COLO668 (cell line): ENCODE measurements at regions not wholly inside any gene's neighbourhood (a gene's known extent, or its start where the extent isn't known, plus 50 kb on each side); places are given as distances from the start of the nearest gene placed in this dataset.
"Not testable (repeated sequence)": the region's sequence is repeated elsewhere in the genome, so short reads cannot be mapped to it uniquely, and the experiment has no call there.

Experiments
- DNase-seq: peaks from one replicate; lab custom pipeline; 2025; ENCODE audit not compliant: unreplicated experiment; lab: John Stamatoyannopoulos, UW

DNA sequence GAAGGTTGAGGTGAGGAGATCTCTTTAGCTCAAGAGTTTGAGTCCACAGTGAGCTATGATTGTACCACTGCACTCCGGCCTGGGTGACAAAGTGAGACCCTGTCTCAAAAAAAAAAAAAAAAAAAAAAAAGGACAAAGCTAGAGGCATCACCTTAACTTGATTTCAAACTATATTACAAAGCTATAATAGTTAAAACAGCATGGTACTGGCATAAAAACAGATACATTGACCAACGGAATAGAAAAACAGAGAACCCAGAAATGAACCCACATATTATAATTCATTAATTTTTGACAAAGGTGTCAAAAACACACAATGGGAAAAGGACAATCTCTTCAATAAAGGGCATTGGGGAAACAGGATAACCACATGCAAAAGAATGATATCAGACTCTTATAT lies 50.8 kb upstream of the MBOAT1 start:
- DNase-seq: no peak

DNA sequence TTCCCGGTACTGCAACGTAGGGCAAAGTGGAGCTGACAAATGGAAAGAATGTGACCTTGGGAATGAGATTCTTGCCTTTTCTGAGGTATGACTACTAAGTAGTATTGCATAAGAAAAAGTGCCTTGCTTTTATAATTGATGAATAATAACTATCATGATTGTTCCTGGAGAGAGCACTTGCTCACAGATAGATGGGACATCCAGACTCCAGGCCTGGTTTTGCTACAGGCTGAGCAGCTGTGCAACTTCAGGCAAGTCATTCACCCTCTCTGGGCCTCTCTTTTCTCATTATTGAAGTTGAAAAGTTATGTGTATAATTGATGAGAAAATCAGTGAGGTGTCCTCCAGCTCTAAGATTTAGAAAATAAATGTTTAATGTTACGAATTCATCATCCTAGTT lies 53.6 kb upstream of the MBOAT1 start:
- DNase-seq: no peak

DNA sequence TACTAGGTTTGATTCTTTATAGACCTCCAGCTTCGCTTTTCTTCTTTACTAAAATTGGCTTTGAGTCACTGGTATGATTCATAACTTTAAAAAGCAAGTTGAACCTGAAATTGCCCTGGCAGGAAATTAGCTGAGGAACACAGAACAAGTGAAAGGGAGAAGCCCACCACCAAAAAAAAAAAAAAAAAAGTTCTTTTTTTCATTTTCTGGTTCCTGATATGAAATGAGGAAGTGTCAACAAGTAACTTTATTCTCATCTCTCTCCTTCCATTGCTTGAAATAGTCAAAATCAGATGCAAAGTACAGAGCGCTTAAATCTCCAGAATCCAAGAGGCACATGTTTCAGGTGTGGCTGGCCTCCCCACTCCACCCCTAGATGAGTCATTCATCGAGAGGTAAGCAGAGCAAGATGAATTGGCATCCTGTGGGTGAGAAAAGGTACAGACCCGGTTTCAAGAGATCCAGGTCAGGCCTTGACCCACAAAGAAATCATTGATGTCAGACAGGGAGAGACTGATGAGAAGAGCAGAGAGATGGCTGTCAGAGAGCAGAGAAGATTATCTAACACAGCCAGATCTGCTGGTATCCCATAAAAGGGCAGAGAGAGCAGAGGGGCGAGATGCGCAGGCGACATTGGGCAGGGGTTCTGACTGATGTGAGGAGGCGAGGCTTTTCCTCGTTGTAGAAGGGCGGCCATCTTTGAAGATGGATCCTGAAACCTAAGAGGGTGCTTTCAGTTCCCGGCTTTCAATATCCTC lies 54.8 kb upstream of the MBOAT1 start:
- no peak for DNase-seq

DNA sequence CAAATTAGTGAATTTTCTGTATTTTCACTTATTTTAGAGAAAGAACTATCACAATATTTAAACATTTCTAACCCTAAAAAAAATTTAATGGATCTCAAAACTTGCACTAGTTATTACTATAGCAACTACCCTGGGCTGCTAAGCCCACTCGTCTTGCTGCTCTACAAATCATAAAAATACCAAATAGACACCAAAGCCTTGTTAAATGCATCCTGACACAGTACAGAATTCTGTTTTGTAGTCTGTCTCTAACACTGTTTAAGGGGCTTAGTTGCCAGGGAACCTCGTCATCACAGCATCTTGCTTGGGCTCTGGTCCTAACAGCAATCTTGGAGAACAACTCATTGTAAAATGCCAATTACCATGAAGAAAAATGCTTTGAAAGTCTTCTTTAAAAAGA lies 56.9 kb upstream of the MBOAT1 start:
- no peak for DNase-seq

DNA sequence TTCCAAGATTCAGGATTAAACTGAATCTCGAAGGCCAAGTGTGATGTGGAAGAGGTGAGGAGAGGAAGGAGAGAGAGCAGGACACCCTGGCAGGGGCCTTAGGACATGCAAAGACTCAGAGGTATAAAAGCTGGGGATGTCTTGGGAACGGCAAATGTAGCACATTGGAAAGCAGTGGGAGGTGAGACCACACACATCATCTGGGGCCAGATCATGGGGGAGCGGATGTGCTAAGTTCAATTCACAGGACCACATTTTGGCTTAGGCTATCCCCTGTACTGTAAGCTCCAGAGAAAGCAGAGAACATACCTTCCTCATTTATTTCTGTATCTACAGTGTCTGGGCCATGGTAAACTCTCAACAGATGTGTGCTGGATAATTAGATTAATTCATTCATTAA lies 59.5 kb upstream of the MBOAT1 start:
- no peak for DNase-seq

DNA sequence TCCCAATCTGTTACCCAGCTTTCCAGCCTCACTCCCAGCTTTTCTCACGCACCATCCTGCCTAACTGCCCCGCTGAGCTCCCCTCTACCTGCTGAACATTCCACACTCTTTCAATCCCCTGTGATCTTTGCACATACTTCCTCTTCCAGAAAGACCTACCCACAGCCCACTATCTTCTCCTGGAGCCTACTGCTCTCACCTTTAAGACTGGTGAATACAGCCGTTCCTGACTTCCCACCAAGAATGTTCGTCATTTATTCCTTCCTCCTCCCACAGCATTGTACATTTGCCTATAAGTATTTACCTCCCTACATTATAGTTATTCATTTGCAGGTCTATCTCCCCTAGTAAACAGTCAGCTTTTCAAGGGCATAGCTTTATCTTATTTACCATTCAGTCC lies 61.9 kb upstream of the MBOAT1 start:
- no peak for DNase-seq

DNA sequence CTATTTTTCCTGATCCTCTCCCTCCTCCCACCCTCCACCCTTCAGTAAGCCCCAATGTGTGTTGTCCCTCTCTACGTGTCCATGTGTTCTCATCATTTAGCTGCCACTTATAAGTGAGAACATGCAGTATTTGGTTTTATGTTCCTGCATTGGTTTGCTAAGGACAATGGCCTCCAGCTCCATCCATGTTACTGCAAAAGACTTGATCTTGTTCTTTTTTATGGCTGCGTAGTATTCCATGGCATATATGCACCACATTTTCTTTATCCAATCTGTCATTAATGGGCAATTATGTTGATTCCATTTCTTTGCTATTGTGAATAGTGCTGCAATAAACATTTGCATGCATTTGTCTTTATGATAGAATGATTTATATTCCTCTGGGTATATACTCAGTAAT lies 63.6 kb upstream of the MBOAT1 start:
- not testable (repeated sequence) for DNase-seq

DNA sequence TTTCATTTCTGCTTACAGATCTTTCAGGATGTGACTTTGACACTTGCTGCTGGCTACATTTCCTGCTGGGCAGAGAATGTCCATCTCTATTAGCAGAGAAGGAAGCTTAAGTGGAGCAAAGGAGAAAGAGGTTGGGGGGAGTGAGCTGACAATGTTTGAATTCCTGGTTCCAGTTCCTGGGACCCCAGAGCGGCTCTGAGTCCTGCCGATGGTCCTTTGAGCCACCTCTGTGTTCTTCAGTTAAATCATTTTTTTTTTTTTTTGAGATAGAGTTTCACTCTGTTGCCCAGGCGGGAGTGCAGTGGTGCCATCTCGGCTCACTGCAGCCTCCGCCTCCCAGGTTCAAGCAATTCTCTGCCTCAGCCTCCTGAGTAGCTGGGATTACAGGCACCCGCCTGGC lies 65.5 kb upstream of the MBOAT1 start:
- DNase-seq: not testable (repeated sequence)

DNA sequence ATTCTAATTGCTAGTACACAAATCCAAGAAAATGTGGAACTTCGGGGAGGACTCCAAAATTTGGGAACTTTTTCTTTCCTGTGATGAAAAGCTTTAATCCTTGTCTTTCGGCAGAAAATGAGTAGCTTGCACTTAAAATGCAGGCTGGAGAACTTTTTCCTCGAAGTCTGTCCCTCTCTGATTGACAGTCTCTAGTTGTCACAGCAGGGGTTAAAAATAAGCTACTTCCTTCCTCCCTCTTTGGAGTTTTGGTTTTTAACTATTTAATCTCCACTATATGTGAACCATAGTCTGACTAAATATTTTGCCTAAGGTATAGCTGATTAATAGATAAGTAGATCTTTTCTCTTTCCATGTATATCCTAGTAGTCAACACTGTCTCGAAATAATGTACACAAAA lies 66.8 kb upstream of the MBOAT1 start:
- DNase-seq: no peak

DNA sequence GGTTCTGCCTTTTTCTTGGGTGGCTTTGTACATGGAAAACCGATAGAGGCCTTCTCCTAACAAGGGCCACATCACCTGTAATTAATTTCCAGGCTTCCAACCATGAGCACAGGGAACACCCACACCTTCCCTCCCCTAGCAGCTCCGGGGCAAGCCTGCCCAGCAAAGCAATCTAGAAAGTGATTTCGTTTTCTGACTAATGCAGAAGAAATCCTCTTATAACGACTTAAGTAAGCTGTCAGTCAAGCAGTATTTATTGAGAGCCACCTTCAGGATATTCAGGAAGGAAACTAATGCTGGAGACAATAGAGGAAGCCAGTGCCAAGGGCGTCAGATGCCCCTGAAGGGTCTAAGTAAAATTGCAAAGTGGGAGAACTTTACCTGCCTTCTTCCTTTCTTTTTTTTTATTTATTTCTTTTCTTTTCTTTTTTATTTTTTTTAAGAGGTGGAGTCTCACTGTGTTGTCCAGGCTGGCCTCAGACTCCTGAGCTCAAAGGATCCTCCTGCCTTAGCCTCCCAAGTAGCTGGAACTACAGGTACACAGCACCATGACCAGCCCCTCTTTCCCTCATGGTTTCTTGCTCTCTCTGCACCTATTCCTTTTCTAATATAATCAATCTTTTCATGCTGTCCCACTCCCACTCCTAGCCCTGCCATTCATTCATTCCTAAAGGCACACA lies 67.5 kb upstream of the MBOAT1 start:
- no peak for DNase-seq

DNA sequence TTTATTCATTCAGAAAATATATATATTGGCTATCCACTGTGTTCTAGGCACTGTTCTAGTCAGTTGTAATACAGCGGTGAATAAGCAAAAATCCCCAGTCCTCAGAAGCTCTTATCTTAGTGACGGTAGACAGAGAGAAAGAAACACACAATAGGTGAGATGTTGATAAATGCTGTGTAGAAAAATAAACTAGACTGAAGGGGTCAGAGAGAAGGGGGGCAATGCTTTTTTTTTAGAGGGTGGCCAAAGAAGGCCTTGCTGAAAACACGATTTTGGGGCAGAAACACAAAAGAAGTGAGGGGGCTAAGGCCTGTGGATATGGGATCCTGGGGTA lies 68.0 kb upstream of the MBOAT1 start:
- DNase-seq: no peak

DNA sequence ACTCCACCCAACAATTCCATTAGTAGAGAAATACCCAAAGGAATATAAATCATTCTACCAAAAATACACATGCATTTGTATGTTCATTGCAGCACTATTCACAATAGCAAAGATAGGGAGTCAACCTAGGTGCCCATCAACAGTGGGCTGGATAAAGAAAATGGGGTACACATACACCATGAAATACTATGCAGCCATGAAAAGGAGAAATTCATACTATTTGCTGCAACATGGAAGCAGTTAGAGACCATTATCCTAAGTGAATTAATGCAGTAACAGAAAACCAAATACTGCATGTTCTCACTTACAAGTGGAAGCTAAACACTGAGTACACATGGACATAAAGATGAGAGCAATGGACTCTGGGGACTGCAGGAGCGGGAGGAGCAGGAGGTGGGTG lies 72.4 kb upstream of the MBOAT1 start:
- no peak for DNase-seq

DNA sequence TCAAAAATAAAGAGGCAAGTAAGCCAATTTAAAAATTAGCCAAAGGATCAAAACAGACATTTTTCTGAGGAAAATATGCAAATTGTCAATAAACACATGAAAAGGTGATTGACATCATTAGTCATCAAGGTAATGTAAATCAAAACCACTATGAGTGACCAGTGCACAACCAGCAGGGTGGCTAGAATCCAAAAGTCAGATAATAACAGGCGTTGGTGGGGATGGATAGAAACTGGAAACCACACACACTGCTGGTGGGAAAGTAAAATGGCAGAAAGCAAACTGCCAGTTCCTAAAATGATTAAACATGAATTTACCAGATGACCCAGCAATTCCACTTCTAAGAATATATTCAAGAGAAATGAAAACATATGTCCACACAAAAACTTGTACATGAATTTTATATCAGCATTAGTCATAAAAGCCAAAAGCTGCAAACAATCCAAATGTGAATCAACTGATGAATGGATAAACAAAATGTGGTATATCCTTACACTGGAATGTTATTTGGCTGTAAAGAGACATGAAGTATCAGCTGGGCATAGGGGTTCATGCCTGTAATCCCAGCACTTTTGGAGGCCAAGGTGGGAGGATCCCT lies 74.8 kb upstream of the MBOAT1 start:
- no peak for DNase-seq

DNA sequence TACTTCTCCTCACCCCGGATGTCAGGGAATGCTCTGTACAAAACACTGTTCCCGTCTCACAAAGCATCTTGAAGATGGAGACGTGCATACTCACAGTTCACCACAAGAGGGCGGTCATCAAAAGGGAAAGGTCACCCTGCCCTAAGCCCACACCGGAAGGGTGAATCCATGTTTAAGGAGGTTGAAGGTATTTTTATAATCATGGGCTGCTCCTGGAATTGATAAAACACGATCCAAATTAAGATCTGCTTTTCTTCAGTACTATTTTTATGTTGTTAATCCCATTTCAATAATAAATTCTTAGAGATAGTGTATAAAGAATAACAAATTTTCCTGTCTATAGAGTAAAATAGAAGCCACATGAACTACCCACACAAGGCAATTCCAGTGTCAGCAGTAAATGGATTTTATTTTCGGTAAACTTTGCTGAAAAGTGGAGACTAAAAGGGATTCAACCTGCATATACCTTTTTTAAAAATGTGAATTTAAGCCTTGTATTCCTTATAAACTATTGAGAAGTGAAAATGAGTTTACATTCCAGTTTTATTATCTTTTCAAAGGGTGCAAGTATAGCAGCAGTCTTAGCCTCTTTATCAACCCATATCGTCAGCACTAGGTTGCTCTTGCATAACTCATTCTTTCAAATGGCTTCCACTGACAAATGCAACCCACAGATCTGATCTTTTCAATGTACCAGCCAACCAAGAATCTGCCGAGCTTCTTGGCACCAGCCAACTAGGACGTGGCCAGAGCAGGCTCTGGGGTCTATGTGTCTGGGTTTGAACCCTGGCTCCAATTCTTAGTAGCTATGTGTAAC lies 79.7 kb upstream of the MBOAT1 start:
- peak; percentile 67 for DNase-seq

DNA sequence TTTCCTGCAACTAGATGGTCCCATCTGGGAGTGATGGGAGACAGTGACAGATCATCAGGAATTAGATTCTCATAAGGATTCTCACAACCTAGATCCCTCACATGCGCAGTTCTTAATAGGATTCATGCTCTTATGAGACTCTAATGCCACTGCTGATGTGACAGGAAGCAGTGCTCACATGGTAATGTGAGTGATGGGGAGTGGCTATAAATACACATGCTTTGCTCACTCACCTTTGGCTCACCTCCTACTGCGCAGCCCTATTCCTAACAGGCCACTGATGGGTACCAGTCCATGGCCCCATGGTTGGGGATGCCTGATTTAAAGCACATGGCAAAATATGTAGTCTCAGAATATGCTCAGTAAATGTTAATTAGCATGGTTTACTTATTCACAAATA lies 80.6 kb upstream of the MBOAT1 start:
- no peak for DNase-seq

DNA sequence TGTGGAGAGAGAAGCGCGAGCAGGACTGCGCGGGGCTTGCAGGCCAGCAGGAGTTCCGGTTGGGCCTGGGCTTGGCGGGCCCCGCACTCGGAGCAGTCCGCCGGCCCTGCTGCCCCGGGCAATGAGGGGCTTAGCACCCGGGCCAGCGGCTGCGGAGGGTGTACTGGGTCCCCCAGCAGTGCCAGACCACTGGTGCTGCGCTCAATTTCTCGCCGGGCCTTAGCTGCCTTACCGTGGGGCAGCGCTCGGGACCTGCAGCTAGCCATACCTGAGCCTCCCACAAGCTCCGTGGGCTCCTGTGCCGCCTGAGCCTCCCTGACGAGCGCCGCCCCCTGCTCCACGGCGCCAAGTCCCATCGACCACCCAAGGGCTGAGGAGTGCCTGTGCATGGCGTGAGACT lies 89.0 kb upstream of the MBOAT1 start:
- no peak for DNase-seq

DNA sequence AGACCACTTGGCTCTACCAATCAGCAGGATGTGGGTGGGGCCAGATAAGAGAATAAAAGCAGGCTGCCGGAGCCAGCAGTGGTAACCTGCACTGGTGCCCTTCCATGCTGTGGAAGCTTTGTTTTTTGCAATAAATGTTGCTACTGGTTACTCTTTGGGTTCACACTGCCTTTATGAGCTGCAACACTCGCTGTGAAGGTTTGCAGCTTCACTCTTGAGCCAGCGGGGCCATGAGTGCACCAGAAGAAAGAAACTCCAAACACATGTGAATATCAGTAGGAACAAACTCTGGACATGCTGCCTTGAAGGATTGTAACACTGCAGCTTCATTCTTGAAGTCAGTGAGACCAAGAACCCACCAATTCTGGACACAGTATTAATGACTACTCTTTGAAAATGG lies 89.9 kb upstream of the MBOAT1 start:
- DNase-seq: no peak

DNA sequence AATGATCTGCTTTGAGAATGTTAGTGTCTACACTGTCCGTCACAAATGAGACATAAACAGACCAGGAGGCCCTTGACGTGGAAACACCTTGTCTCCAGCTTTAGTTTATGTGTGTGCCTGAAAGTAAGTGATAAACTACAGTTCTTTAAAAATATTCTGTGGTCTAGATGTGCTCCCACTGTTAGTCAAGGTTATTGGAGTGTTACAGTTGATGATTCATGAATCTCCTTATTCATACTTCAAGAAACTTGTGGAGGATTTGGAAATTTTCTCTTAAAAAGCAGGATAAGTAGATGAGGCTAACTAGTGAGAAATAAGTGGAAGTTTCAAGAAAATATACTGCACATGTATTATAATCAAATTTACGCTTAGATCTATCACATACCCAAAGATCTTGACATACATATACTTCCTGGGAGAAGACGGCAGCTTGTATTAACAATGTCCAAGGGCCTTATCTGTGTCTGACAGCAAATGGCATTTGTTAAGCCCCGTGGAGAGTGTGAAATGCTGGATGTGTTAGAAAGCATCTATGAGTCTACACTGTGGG lies 90.5 kb upstream of the MBOAT1 start:
- no peak for DNase-seq

DNA sequence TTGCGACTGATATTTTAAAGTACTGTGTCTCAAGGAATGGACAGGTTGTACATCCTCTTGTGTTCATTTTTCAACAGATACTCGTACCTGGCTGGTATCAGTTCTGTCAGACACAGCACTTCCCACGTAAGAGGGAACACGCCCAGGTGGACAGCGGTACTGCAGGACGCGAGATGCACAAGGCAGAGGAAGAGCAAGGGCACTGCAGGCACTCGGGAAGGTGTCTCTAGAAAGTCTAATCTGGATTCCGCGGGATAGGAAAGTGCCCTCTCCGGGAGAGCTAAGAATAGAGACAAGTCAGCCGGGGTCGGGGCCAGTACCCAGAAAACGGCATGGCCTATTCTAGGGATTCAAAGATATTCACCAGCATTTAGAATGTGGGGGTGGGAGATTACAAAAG lies 94.2 kb upstream of the MBOAT1 start:
- DNase-seq: no peak

DNA sequence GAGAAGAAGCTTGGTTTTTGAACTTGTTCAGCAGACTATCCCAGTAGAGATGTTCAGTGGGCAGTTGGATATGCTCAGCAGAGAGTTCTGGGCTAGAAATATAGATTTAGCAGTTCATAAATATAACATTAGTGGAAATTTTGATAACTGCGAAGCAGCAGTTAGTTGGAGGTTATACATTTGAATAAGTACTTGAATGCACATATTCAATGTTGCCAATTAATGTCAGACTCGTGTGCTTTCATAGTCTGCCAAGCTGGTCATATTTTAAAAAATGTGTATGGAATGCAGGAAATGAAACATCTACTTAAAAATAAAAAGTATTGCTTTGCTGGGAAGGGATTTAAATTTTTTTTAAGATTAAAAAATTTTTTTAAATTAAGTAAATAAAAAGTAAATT lies 92.5 kb upstream of the E2F3 start:
- DNase-seq: no peak

DNA sequence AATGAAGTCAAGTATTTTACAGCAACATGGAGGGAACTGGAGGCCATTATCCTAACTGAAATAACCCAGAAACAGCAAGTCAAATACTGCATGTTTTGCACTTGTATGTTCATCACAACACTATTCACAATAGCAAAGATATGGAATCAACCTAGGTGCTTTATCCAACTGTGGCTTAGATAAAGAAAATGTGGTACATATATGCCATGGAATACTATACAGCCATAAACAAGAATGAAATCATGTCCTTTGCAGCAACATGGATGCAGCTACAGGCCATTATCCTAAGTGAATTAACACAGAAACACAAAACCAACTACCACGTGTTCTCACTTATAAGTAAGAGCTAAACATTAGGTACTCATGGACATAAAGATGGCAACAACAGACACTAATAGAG lies 91.5 kb upstream of the E2F3 start:
- no peak for DNase-seq

DNA sequence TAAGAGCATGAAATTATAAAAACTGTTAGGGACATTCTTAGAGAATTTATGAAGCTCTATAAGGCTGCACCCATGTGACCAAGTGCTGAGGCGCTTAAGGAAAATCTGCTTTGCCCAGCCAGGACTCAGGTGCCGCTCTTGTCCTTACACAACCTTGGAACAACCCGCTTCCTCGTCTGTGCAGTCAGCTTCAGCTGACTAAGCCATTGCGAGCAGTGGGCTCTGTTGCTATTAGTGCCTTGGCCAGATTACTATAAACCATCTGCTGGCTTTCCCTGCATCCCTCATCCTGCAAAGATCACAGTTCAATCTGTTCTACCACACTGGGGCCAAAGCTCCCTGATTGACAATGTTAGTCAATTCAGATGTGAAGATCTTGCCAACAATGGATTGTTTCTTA lies 89.1 kb upstream of the E2F3 start:
- no peak for DNase-seq
